IMR-90 (cell line): ENCODE measurements at regions not wholly inside any gene's neighbourhood (a gene's known extent, or its start where the extent isn't known, plus 50 kb on each side); places are given as distances from the start of the nearest gene placed in this dataset.
A peak's percentile ranks its signal among the peaks of the same experiment; 100 is the strongest.

Experiments used
- ATAC-seq: fragments of 200-7000 bp; cut with Tn5 transposase; 2 replicates; pipeline ENCODE4 v1.9.1; 2020; ENCODE audit warnings: low read depth, mild to moderate bottlenecking, moderate library complexity
- BruUV-seq: library from RNA; stranded (reverse); fragments of 400-500 nt; replicated peaks from 2 replicates; lab custom pipeline; 2021; lab: Mats Ljungman, UMichigan
- CTCF ChIA-PET: fragments of 300-600 bp; formaldehyde crosslinking; extraction: SDS; loops from one replicate; lab custom pipeline; 2021; ENCODE audit warnings: antibody characterized with exemption; lab: Yijun Ruan, JAX
- POLR2A ChIA-PET: fragments of 300-600 bp; sonication (Branson Sonifier 250); formaldehyde crosslinking; loops from one replicate; lab custom pipeline; 2022; ENCODE audit warnings: antibody characterized with exemption; ENCODE audit not compliant: unreplicated experiment; lab: Charles Lee
- DNase-seq: peaks from one replicate; pipeline ENCODE4 v3.0.0; 2013
- H2AFZ ChIP-seq: replicated peaks from 2 replicates; pipeline ENCODE3; 2013; ENCODE audit warnings: low read length, mild to moderate bottlenecking; ENCODE audit not compliant: poor library complexity
- H2AK5ac ChIP-seq: 2 replicates; pipeline ENCODE4 v1.6.1; 2013; ENCODE audit warnings: low read depth, low read length, inconsistent platforms
- H2AK9ac ChIP-seq: replicated peaks from 2 replicates; pipeline ENCODE3; 2013; ENCODE audit warnings: mild to moderate bottlenecking, low read depth, low read length, moderate library complexity; ENCODE audit not compliant: poor library complexity
- H2BK120ac ChIP-seq: 2 replicates; pipeline ENCODE4 v1.6.1; 2013; ENCODE audit warnings: low read depth, low read length, inconsistent platforms
- H2BK15ac ChIP-seq: 3 replicates; pipeline ENCODE4 v1.6.1; 2013; ENCODE audit warnings: low read depth, low read length, inconsistent platforms
- H2BK20ac ChIP-seq: 2 replicates; pipeline ENCODE4 v1.6.1; 2013; ENCODE audit warnings: low read depth, mild to moderate bottlenecking, inconsistent platforms, low read length, moderate library complexity
- H2BK5ac ChIP-seq: 2 replicates; pipeline ENCODE4 v1.6.1; 2013; ENCODE audit warnings: mild to moderate bottlenecking, low read depth, low read length, inconsistent platforms; ENCODE audit not compliant: poor library complexity, severe bottlenecking
- H3K14ac ChIP-seq: replicated peaks from 2 replicates; pipeline ENCODE4 v1.6.1; 2013; ENCODE audit warnings: low read depth, low read length, inconsistent platforms
- H3K18ac ChIP-seq: 2 replicates; pipeline ENCODE4 v1.6.1; 2013; ENCODE audit warnings: low read depth, low read length, control low read depth
- H3K23ac ChIP-seq: 2 replicates; pipeline ENCODE4 v1.6.1; 2013; ENCODE audit warnings: low read depth, low read length, inconsistent platforms
- H3K27ac ChIP-seq: 2 replicates; pipeline ENCODE4 v1.5.1; 2013; ENCODE audit warnings: mild to moderate bottlenecking, control low read depth, low read length; ENCODE audit not compliant: insufficient read depth
- H3K27me3 ChIP-seq: 2 replicates; pipeline ENCODE4 v1.6.1; 2013; ENCODE audit warnings: low read length; ENCODE audit not compliant: control insufficient read depth, insufficient read depth
- H3K36me3 ChIP-seq: 2 replicates; pipeline ENCODE4 v1.6.1; 2013; ENCODE audit warnings: low read length, mixed read lengths; ENCODE audit not compliant: control insufficient read depth, insufficient read depth
- H3K4ac ChIP-seq: 2 replicates; pipeline ENCODE4 v1.6.1; 2013; ENCODE audit warnings: low read depth, low read length, inconsistent platforms
- H3K4me1 ChIP-seq: 2 replicates; pipeline ENCODE4 v1.6.1; 2013; ENCODE audit warnings: low read length, mixed read lengths; ENCODE audit not compliant: control insufficient read depth, insufficient read depth
- H3K4me2 ChIP-seq: 2 replicates; pipeline ENCODE4 v1.6.1; 2013; ENCODE audit warnings: low read depth, mild to moderate bottlenecking, control low read depth, low read length, moderate library complexity
- H3K4me3 ChIP-seq: 2 replicates; pipeline ENCODE4 v1.5.1; 2013; ENCODE audit warnings: low read depth, mild to moderate bottlenecking, control low read depth, low read length, moderate library complexity; ENCODE audit not compliant: insufficient read depth
- H3K56ac ChIP-seq: 2 replicates; pipeline ENCODE4 v1.6.1; 2013; ENCODE audit warnings: low read length, inconsistent platforms; ENCODE audit not compliant: insufficient read depth; ENCODE audit errors: extremely low read depth
- H3K79me1 ChIP-seq, 2 experiments: 2 replicates each; pipeline ENCODE4 v1.6.1; 2013; ENCODE audit warnings: low read length in 2 of 2, inconsistent platforms in 1 of 2, low read depth in 1 of 2
- H3K9ac ChIP-seq: 2 replicates; pipeline ENCODE4 v1.6.1; 2013; ENCODE audit warnings: low read depth, low read length, control low read depth
- H3K9me1 ChIP-seq: 2 replicates; pipeline ENCODE4 v1.6.1; 2013; ENCODE audit warnings: low read length, inconsistent platforms; ENCODE audit not compliant: insufficient read depth
- H3K9me3 ChIP-seq: 2 replicates; pipeline ENCODE4 v1.6.1; 2013; ENCODE audit warnings: low read length; ENCODE audit not compliant: control insufficient read depth, insufficient read depth
- H4K20me1 ChIP-seq: 2 replicates; pipeline ENCODE4 v1.6.1; 2013; ENCODE audit warnings: low read length, inconsistent platforms; ENCODE audit not compliant: insufficient read depth
- H4K5ac ChIP-seq: 2 replicates; pipeline ENCODE4 v1.6.1; 2013; ENCODE audit warnings: mild to moderate bottlenecking, low read depth, low read length, control low read depth
- H4K8ac ChIP-seq, 2 experiments: 2 replicates each; pipeline ENCODE4 v1.6.1; 2013; ENCODE audit warnings: low read depth in 2 of 2, low read length in 2 of 2, control low read depth in 1 of 2, inconsistent platforms in 1 of 2
- H4K91ac ChIP-seq: 2 replicates; pipeline ENCODE4 v1.6.1; 2013; ENCODE audit warnings: low read depth, low read length, inconsistent platforms; ENCODE audit not compliant: insufficient read depth
- CHD1 ChIP-seq: IDR thresholded peaks from 2 replicates; pipeline ENCODE4 v1.6.1; 2012; ENCODE audit warnings: low read depth, low read length, improper control_type of control experiment
- MAZ ChIP-seq: IDR thresholded peaks from 2 replicates; pipeline ENCODE4 v1.6.1; 2012; ENCODE audit warnings: low read depth, mild to moderate bottlenecking, low read length, improper control_type of control experiment, moderate library complexity, borderline replicate concordance
- WGBS, 2 experiments: methylation state at CpG; one replicate each; pipeline versions ENCODE4 v1.1.5 to v1.1.7; 2013; ENCODE audit warnings: missing lambda C conversion rate in 2 of 2; ENCODE audit not compliant: insufficient read length in 1 of 2; ENCODE audit errors: extremely low coverage in 2 of 2; 5-methylcytosine and 5-hydroxymethylcytosine counted together
- dilution Hi-C: fragments of 300-500 bp; cut with HindIII; formaldehyde crosslinking; loops from one replicate; pipeline ENCODE4 v1.14.3; 2018; ENCODE audit warnings: low sequenced_read_pairs; ENCODE audit not compliant: unreplicated experiment
- in situ Hi-C: fragments of 300-500 bp; cut with MboI; formaldehyde crosslinking; loops from 3 replicates; pipeline ENCODE4 v1.14.3; 2019; ENCODE audit warnings: low sequenced_read_pairs, inconsistent platforms, mixed read lengths
- intact Hi-C: fragments of 100-400 bp; cut with micrococcal nuclease; formaldehyde crosslinking; loops from 2 replicates; pipeline ENCODE4 v1.10.0; 2022
- TF ChIP-seq, protein P1 (sequence below): conservative IDR thresholded peaks from 2 replicates; pipeline ENCODE4 v1.5.1; 2012; ENCODE audit warnings: mild to moderate bottlenecking, low read depth, low read length, improper control_type of control experiment

GRCh38 chr1:101185421-101185820, 51.4 kb upstream of the S1PR1 start:
- Histone ChIP-seq H3K23ac (no peak overlapping the region), H3K27ac (no peak overlapping the region), H3K4ac (no peak overlapping the region), H3K36me3 (no peaks in the 10 kb centered on the region), H3K9ac (no peak overlapping the region), H4K91ac (no peak overlapping the region), H3K18ac (no peak overlapping the region), H3K79me1 (no peaks in the 10 kb centered on the region), H3K9me1 (peaks cover 9% of the 10 kb centered on the region), H4K5ac (no peak overlapping the region), H3K56ac (no peak overlapping the region), H2BK20ac (no peak overlapping the region), H4K8ac (no peak overlapping the region), H3K27me3 (no peaks in the 10 kb centered on the region), H3K4me2 (peak overlapping the region; percentile 64; the same call in 1 of the 2 replicates), H2AK5ac (no peak overlapping the region), H3K14ac (no peak overlapping the region), H2AFZ (no peak overlapping the region), H3K4me1 (peaks cover 12% of the 10 kb centered on the region), H3K4me3 (no peak overlapping the region), H2BK5ac (no peak overlapping the region), H3K9me3 (no peaks in the 10 kb centered on the region), H2AK9ac (no peak overlapping the region), H2BK120ac (no peak overlapping the region), H2BK15ac (no peak overlapping the region), H4K20me1 (no peaks in the 10 kb centered on the region)
- intact Hi-C loops (no loop called here), dilution Hi-C loops (no loop called here), in situ Hi-C loops (no loop called here)
- BruUV-seq, result no TSS peak
- peak; percentile 62 for DNase-seq
- POLR2A ChIA-PET, result no interaction called here
- WGBS, 2 experiments, result no CpG with 5 or more reads among the region's 3 CpGs
- peak; percentile 15; the same call in 1 of the 2 replicates for ATAC-seq
- CTCF ChIA-PET, result no interaction called here
- TF ChIP-seq CHD1 (no peak), MAZ (no peak)
- TF ChIP-seq, protein P1, sequence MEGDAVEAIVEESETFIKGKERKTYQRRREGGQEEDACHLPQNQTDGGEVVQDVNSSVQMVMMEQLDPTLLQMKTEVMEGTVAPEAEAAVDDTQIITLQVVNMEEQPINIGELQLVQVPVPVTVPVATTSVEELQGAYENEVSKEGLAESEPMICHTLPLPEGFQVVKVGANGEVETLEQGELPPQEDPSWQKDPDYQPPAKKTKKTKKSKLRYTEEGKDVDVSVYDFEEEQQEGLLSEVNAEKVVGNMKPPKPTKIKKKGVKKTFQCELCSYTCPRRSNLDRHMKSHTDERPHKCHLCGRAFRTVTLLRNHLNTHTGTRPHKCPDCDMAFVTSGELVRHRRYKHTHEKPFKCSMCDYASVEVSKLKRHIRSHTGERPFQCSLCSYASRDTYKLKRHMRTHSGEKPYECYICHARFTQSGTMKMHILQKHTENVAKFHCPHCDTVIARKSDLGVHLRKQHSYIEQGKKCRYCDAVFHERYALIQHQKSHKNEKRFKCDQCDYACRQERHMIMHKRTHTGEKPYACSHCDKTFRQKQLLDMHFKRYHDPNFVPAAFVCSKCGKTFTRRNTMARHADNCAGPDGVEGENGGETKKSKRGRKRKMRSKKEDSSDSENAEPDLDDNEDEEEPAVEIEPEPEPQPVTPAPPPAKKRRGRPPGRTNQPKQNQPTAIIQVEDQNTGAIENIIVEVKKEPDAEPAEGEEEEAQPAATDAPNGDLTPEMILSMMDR, result no peak
